ES-I3 (cell line): ENCODE measurements at regions not wholly inside any gene's neighbourhood (a gene's known extent, or its start where the extent isn't known, plus 50 kb on each side); places are given as distances from the start of the nearest gene placed in this dataset.

Experiments used
- H3K36me3 ChIP-seq: 2 replicates; pipeline ENCODE4 v1.6.1; 2013; ENCODE audit warnings: mild to moderate bottlenecking, low read length, control low read depth, moderate library complexity; ENCODE audit not compliant: insufficient read depth
- H3K4me1 ChIP-seq: 2 replicates; pipeline ENCODE4 v1.6.1; 2013; ENCODE audit warnings: mild to moderate bottlenecking, control low read depth, low read length; ENCODE audit not compliant: insufficient read depth
- H3K9ac ChIP-seq: 2 replicates; pipeline ENCODE4 v1.6.1; 2013; ENCODE audit warnings: low read depth, mild to moderate bottlenecking, low read length, moderate library complexity
- H3K9me3 ChIP-seq: 2 replicates; pipeline ENCODE4 v1.6.1; 2013; ENCODE audit warnings: mild to moderate bottlenecking, low read length, moderate library complexity; ENCODE audit not compliant: control insufficient read depth, insufficient read depth

- Histone ChIP-seq H3K9ac (no peak overlapping the region), H3K9me3 (no peaks in the 10 kb centered on the region), H3K36me3 (no peaks in the 10 kb centered on the region), H3K4me1 (peaks cover 10% of the 10 kb centered on the region; the same call in 1 of the 2 replicates)
Measured at GRCh38 chr6:12602951-12603672, 113.5 kb upstream of the PHACTR1 start.

DNA sequence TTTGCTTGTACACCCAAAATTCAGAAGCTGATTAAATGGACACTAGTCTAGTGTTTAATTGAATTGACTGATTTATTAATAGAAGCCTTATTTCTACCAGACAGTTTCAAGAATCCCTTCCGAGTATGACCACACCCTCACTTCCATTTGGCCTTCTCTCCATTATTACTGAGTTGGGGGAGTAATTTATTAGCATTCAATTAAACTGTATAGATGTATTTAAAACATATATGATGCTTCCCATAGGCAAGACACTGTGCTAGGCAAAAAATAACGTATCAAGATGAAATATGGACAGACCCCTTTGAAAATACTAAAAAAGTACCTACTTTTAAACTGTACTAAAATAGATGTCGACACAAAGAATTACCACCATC lies 112.9 kb upstream of the PHACTR1 start:
- H3K9me3 ChIP-seq, result no peaks in the 10 kb centered on the region
- peaks cover 16% of the 10 kb centered on the region; the same call in 1 of the 2 replicates for H3K4me1 ChIP-seq
- H3K9ac ChIP-seq, result no peak overlapping the region
- no peaks in the 10 kb centered on the region for H3K36me3 ChIP-seq

DNA sequence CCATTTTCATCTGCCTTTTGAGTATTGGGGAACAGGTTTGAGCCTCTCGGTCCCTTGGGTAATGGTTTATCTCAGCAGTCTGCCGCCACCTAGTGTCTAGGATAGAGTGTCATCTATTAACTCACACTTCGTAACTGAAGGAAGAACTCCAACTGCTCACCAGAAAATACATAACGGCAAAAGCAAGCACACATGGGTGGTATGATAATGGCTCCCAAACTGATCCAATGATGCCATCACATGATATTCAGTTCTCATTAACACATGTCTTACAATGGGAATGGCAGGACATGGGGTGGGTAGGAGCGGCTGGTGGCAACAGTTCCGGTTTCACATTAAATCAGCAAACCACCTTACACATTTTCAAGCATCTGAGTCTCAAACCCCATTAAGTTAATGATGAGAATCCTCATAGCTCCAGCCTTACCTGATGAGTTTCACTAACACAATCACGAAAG lies 110.7 kb upstream of the PHACTR1 start:
- Histone ChIP-seq H3K9ac (no peak overlapping the region), H3K36me3 (no peaks in the 10 kb centered on the region), H3K4me1 (peaks cover 22% of the 10 kb centered on the region; the same call in 1 of the 2 replicates), H3K9me3 (no peaks in the 10 kb centered on the region)

DNA sequence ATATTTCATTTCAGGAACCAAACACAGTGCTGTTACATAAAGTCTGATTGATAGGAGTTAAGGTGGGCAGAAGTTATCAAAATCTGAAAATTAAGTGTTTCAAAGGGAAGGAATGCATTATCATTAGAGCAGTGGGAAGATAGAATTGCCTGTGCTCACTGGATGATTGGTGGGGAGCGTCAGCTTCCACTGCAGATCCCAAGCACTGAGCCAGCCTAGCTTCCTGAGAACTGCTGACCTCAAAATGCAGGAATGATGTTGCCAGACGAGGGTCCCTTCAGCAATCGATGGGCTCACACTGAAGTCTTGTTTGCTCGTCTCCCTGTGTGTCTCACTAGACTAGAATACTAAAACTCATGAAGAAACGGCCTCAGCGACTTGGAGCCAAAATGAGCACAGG lies 110.0 kb upstream of the PHACTR1 start:
- no peak overlapping the region for H3K9ac ChIP-seq
- peaks cover 22% of the 10 kb centered on the region; the same call in 1 of the 2 replicates for H3K4me1 ChIP-seq
- no peaks in the 10 kb centered on the region for H3K9me3 ChIP-seq
- no peaks in the 10 kb centered on the region for H3K36me3 ChIP-seq

DNA sequence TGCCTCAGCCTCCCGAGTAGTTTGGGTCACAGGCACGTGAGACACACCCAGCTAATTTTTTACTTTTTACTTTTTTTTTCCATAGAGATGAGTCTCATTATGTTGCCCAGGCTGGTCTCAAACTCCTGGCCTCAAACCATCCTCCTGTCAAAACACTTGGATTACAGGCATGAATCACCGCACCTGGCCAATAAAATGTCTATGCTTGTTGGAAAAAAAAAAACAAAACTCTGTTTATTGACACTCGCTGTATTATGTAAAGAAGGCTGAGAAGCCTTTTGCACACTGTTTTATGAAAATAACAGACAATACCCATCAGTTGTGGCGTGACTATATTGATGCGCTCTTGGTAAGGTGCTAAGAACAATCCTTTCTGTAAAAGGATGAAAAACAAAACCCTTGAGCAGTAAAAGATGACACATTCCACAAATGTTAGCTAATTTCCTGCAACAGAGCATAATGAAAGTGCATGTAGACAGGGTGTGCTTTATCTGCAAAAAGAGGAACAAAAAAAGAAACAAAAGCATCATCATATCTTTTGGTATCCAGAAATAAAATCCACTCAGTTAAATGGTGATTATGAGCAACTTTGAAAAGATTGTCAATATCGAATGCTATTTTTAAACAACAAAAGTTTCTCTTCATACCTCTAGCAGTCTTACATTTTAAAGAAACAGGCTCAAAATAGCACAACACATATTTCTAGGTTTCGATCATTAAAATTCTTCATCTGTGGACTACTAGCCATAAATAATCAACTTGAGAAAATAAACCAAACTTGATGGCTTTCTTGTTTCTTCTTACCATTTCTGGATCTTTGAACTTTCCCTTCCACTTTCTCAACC lies 108.3 kb upstream of the PHACTR1 start:
- peaks cover 13% of the 10 kb centered on the region; the same call in 1 of the 2 replicates for H3K4me1 ChIP-seq
- no peaks in the 10 kb centered on the region for H3K36me3 ChIP-seq
- H3K9ac ChIP-seq, result no peak overlapping the region
- no peaks in the 10 kb centered on the region for H3K9me3 ChIP-seq

DNA sequence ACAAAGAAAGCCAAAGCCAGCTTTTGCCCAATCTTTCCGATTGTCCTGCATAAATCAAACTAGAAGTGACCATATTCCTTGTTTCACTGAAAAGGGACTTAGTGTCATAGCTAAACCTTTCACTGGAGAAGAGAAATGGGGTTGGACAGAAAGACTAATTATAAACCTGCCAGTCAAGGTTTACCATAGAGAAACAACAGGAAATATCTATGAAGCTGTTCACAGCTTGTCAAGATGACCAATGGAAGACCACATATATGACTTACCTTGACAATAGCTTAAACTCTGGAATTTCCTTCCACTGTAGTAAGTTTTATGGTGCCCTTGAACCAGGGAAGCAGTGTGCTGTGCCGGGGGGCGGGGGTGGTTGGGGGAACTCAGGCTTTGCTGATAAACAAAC lies 107.7 kb upstream of the PHACTR1 start:
- Histone ChIP-seq H3K4me1 (peaks cover 12% of the 10 kb centered on the region; the same call in 1 of the 2 replicates), H3K36me3 (no peaks in the 10 kb centered on the region), H3K9me3 (no peaks in the 10 kb centered on the region), H3K9ac (no peak overlapping the region)

DNA sequence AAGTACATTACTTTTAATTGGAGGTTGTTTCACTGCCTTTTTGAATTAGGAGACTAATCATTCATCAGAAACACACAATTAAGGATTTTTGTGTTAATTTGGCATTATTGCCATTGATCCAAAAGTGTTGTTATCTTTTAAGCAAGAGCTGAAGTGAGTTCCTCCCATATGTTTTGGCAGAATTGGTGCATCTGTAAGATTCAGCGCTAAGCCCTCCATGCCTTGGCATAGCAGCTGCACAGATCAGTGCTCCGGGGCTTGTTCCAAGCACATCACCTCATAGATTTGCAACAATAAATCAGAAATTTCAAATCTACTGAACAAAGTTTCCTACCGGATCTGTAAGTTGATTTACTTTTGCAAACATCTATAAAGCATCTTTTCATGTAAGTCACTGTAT lies 106.8 kb upstream of the PHACTR1 start:
- Histone ChIP-seq H3K36me3 (no peaks in the 10 kb centered on the region), H3K9ac (no peak overlapping the region), H3K4me1 (peaks cover 12% of the 10 kb centered on the region; the same call in 1 of the 2 replicates), H3K9me3 (no peaks in the 10 kb centered on the region)

- no peaks in the 10 kb centered on the region for H3K36me3 ChIP-seq
- H3K9ac ChIP-seq, result no peak overlapping the region
- no peaks in the 10 kb centered on the region for H3K9me3 ChIP-seq
- H3K4me1 ChIP-seq, result peaks cover 12% of the 10 kb centered on the region; the same call in 1 of the 2 replicates
Measured at GRCh38 chr6:12610862-12611261, 105.7 kb upstream of the PHACTR1 start.

- no peak overlapping the region for H3K9ac ChIP-seq
Measured at GRCh38 chr6:12613811-12614210, 102.8 kb upstream of the PHACTR1 start.

DNA sequence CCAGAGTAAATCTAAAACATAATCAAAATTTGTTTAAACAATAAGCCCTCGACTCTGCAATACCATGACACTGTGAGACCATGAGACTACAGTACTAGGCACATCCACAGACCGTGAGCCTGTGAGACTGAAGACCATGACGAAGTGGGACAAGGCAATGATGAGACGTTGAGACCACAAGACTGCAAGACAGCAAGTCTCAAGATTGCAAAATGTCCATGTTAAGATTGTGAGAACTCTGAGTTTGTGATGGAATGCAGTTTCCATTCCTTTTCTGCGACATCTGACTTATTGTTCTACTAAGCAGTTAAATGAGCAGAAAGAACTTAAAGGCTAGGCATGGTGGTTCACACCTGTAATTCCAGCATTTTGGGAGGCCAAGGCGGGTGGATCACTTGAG lies 102.1 kb upstream of the PHACTR1 start:
- Histone ChIP-seq H3K4me1 (no peaks in the 10 kb centered on the region), H3K36me3 (no peaks in the 10 kb centered on the region), H3K9me3 (no peaks in the 10 kb centered on the region), H3K9ac (no peak overlapping the region)

More at GRCh38 chr6:12613811-12614210, 102.8 kb upstream of the PHACTR1 start:
- Histone ChIP-seq H3K4me1 (peaks cover 5% of the 10 kb centered on the region; the same call in 1 of the 2 replicates), H3K36me3 (no peaks in the 10 kb centered on the region), H3K9me3 (no peaks in the 10 kb centered on the region)

DNA sequence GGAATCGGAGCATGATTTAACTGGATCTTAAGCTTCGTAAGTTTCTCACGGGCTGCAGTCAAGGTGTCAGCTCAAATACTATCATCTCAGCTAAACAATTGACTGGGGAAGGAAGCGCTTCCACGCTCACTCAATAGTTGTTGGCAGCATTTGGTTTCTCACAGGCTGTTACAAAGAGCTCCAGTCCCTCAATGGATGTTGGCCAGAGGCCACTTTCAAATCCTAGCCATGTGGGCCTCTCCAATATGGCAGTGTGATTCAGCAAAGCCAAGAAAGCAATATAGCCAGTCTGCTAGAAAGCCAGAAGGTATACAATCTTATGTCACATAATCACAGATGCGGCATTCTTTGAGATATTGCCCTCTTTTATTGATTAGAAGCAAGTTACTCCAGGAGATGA lies 98.3 kb upstream of the PHACTR1 start:
- Histone ChIP-seq H3K9ac (no peak overlapping the region), H3K9me3 (no peaks in the 10 kb centered on the region), H3K4me1 (no peaks in the 10 kb centered on the region), H3K36me3 (no peaks in the 10 kb centered on the region)

DNA sequence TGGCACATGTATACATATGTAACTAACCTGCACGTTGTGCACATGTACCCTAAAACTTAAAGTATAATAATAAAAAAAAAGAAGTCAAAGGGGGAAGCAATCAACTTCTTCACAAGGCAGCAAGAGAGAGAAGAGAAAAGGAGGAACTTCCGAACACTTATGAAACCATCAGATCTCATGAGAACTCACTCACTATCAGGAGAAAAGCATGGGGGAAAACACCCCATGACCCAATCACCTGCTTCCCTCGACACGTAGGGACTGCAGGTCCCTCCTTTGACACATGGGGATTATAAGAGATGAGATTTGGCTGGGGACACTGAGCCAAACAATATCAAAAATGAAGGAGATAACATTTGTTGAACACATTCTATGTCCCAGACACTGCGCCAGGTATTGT lies 94.8 kb upstream of the PHACTR1 start:
- Histone ChIP-seq H3K4me1 (no peaks in the 10 kb centered on the region), H3K9ac (no peak overlapping the region), H3K9me3 (no peaks in the 10 kb centered on the region), H3K36me3 (no peaks in the 10 kb centered on the region)

DNA sequence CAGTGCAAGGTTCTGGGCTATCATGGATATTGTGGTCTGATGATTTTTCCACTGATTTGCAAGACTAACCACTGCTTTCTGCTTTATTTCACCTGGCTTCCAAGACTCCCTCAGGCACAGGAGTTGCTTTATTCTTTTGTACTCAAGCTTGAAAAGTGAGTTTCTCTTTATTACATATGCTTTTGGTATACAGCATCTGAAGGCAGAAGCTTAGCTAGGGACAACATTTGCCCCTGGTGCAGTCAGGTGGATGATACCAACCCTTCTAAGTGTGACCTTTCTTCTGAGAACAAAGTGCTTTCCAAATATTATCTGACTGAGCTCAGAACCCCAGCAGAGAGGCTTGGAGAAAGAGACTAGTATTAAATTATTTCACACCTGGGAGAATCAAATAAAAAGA lies 94.0 kb upstream of the PHACTR1 start:
- no peaks in the 10 kb centered on the region for H3K36me3 ChIP-seq
- H3K4me1 ChIP-seq, result no peaks in the 10 kb centered on the region
- no peak overlapping the region for H3K9ac ChIP-seq
- H3K9me3 ChIP-seq, result no peaks in the 10 kb centered on the region

GRCh38 chr6:12624142-12624837 lies 92.3 kb upstream of the PHACTR1 start:
- Histone ChIP-seq H3K9me3 (no peaks in the 10 kb centered on the region), H3K9ac (no peak overlapping the region), H3K4me1 (no peaks in the 10 kb centered on the region), H3K36me3 (no peaks in the 10 kb centered on the region)
